Body of pancreas (tissue), 4 donors: ENCODE measurements at regions not wholly inside any gene's neighbourhood (a gene's known extent, or its start where the extent isn't known, plus 50 kb on each side); places are given as distances from the start of the nearest gene placed in this dataset.

ENCODE experiments used
- POLR2A ChIP-seq, 3 donors: fragments of 450-650 bp; IDR thresholded peaks; one replicate each; pipeline ENCODE4 v1.6.1; 2016; ENCODE audit warnings: antibody characterized with exemption in 3 of 3, mild to moderate bottlenecking in 2 of 3
- TF ChIP-seq, protein P1 (sequence below), 7 experiments: fragments of 450-650 bp in 4 of 7; fragments of 200-600 bp in 3 of 7; sonication (generic) in 3 of 7; IDR thresholded peaks; one replicate each; pipeline ENCODE4 v1.5.1; 2016 to 2019; ENCODE audit warnings: antibody characterized with exemption in 7 of 7

- TF ChIP-seq, protein P1, sequence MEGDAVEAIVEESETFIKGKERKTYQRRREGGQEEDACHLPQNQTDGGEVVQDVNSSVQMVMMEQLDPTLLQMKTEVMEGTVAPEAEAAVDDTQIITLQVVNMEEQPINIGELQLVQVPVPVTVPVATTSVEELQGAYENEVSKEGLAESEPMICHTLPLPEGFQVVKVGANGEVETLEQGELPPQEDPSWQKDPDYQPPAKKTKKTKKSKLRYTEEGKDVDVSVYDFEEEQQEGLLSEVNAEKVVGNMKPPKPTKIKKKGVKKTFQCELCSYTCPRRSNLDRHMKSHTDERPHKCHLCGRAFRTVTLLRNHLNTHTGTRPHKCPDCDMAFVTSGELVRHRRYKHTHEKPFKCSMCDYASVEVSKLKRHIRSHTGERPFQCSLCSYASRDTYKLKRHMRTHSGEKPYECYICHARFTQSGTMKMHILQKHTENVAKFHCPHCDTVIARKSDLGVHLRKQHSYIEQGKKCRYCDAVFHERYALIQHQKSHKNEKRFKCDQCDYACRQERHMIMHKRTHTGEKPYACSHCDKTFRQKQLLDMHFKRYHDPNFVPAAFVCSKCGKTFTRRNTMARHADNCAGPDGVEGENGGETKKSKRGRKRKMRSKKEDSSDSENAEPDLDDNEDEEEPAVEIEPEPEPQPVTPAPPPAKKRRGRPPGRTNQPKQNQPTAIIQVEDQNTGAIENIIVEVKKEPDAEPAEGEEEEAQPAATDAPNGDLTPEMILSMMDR (IDR thresholded peaks at IDR 0.05), result no peak
- TF ChIP-seq POLR2A (IDR thresholded peaks at IDR 0.05), result no peak
Observed at GRCh38 chr14:104383996-104384775, 195.4 kb upstream of the C14orf180 start.
